GM12878 (cell line): ENCODE measurements at regions not wholly inside any gene's neighbourhood (a gene's known extent, or its start where the extent isn't known, plus 50 kb on each side); places are given as distances from the start of the nearest gene placed in this dataset.

ENCODE experiments used
- ATAC-seq: fragments of 200-7000 bp; cut with Tn5 transposase; 3 replicates; pipeline ENCODE4 v1.9.1; 2020; ENCODE audit warnings: mild to moderate bottlenecking, moderate library complexity
- BruUV-seq: library from RNA; stranded (reverse); fragments of 400-500 nt; replicated peaks from 2 replicates; lab custom pipeline; 2021; lab: Mats Ljungman, UMichigan
- CTCF ChIA-PET: fragments of 300-600 bp; sonication (Branson Sonifier 250); formaldehyde crosslinking; extraction: SDS; loops from one replicate; lab custom pipeline; 2021; ENCODE audit warnings: inconsistent platforms; lab: Yijun Ruan, JAX
- POLR2A ChIA-PET: fragments of 350-600 bp; formaldehyde crosslinking; extraction: SDS; loops from one replicate; lab custom pipeline; 2021; ENCODE audit warnings: inconsistent platforms; lab: Charles Lee
- RAD21 ChIA-PET: fragments of 300-600 bp; sonication (Branson Sonifier 250); formaldehyde crosslinking; loops from one replicate; lab custom pipeline; 2023; ENCODE audit warnings: antibody characterized with exemption; ENCODE audit not compliant: unreplicated experiment; lab: Charles Lee
- SMC1A ChIA-PET: fragments of 300-600 bp; sonication (Branson Sonifier 250); formaldehyde crosslinking; loops from one replicate; lab custom pipeline; 2023; ENCODE audit not compliant: unreplicated experiment, uncharacterized antibody; lab: Charles Lee
- DNase-seq: peaks from one replicate; pipeline ENCODE4 v3.0.0-alpha.2; 2011; ENCODE audit warnings: low read depth, low spot score
- FAIRE-seq: peaks from 3 replicates; lab custom pipeline; 2011; peaks lifted over from hg19 to GRCh38; lab: Jason Lieb, UNC
- H2AFZ ChIP-seq: 2 replicates; pipeline ENCODE4 v1.6.0; 2011; ENCODE audit warnings: low read depth, low read length, control low read depth; ENCODE audit not compliant: control insufficient read depth
- H3K27ac ChIP-seq: 2 replicates; pipeline ENCODE4 v1.5.1; 2011; ENCODE audit warnings: control low read depth; ENCODE audit not compliant: control insufficient read depth, insufficient read depth
- H3K27me3 ChIP-seq, 2 experiments: replicated peaks in 1 of 2; 2 replicates each; pipeline versions ENCODE4 v1.6.0 to v1.6.1; 2011; ENCODE audit warnings: low read length in 1 of 2; ENCODE audit not compliant: control insufficient read depth in 2 of 2, insufficient read depth in 2 of 2
- H3K36me3 ChIP-seq, 2 experiments: 2 replicates each; pipeline ENCODE4 v1.5.1; 2011; ENCODE audit warnings: low read length in 1 of 2; ENCODE audit not compliant: control insufficient read depth in 2 of 2, insufficient read depth in 2 of 2
- H3K4me1 ChIP-seq: 2 replicates; pipeline ENCODE4 v1.6.1; 2011; ENCODE audit warnings: mild to moderate bottlenecking, low read length, moderate library complexity, mixed read lengths; ENCODE audit not compliant: control insufficient read depth, insufficient read depth
- H3K4me2 ChIP-seq: 2 replicates; pipeline ENCODE4 v1.6.0; 2011; ENCODE audit warnings: control low read depth; ENCODE audit not compliant: control insufficient read depth, insufficient read depth
- H3K4me3 ChIP-seq: fragments of 200-600 bp; sonication (generic); 2 replicates; pipeline ENCODE4 v1.5.1; 2016
- H3K79me2 ChIP-seq: 2 replicates; pipeline ENCODE4 v1.6.0; 2011; ENCODE audit warnings: low read length; ENCODE audit not compliant: control insufficient read depth, insufficient read depth
- H3K9ac ChIP-seq: 2 replicates; pipeline ENCODE4 v1.8.0; 2011; ENCODE audit warnings: low read length, control low read depth, mixed read lengths; ENCODE audit not compliant: control insufficient read depth, insufficient read depth
- H3K9me3 ChIP-seq: replicated peaks from 3 replicates; pipeline ENCODE4 v1.5.1; 2011; ENCODE audit warnings: mild to moderate bottlenecking, low read length; ENCODE audit not compliant: control insufficient read depth, insufficient read depth
- H4K20me1 ChIP-seq: 2 replicates; pipeline ENCODE4 v1.6.0; 2011; ENCODE audit not compliant: control insufficient read depth, insufficient read depth
- BHLHE40 ChIP-seq, 2 experiments: fragments of 450-650 bp in 1 of 2; IDR thresholded peaks; 2 replicates each; pipeline ENCODE4 v1.6.1; 2011 to 2017; ENCODE audit warnings: low read depth in 2 of 2, borderline replicate concordance in 1 of 2, improper control_type of control experiment in 1 of 2, low read length in 1 of 2, mild to moderate bottlenecking in 1 of 2
- FOS ChIP-seq: IDR thresholded peaks from 3 replicates; pipeline ENCODE4 v1.6.1; 2011; ENCODE audit warnings: borderline replicate concordance; ENCODE audit not compliant: insufficient read length; ENCODE audit errors: extremely low read depth
- IRF4 ChIP-seq: IDR thresholded peaks from 2 replicates; pipeline ENCODE4 v1.6.1; 2011; ENCODE audit warnings: low read depth, low read length
- KAT2A ChIP-seq: conservative IDR thresholded peaks from 2 replicates; pipeline ENCODE4 v1.6.1; 2011; ENCODE audit warnings: low read depth, low read length; ENCODE audit not compliant: control insufficient read depth
- LARP7 ChIP-seq: fragments of 450-650 bp; IDR thresholded peaks from 2 replicates; pipeline ENCODE4 v1.6.1; 2017; ENCODE audit warnings: mild to moderate bottlenecking
- PAX5 ChIP-seq: IDR thresholded peaks from 2 replicates; pipeline ENCODE4 v1.6.1; 2011; ENCODE audit warnings: low read depth, low read length, borderline replicate concordance
- SMAD5 ChIP-seq: IDR thresholded peaks from 2 replicates; pipeline ENCODE4 v1.6.1; 2016; ENCODE audit warnings: antibody characterized with exemption, low read depth
- ZBED1 ChIP-seq: IDR thresholded peaks from 2 replicates; pipeline ENCODE4 v1.6.1; 2016; ENCODE audit warnings: borderline replicate concordance
- ZBTB40 ChIP-seq: fragments of 450-650 bp; IDR thresholded peaks from 2 replicates; pipeline ENCODE4 v1.6.1; 2016; ENCODE audit warnings: mild to moderate bottlenecking, moderate library complexity, borderline replicate concordance
- WGBS: methylation state at CpG from one replicate; pipeline ENCODE4 v1.1.6; 2016; ENCODE audit warnings: low lambda C conversion rate; ENCODE audit not compliant: insufficient replicate concordance, insufficient coverage; ENCODE audit errors: missing lambda C conversion rate; 5-methylcytosine and 5-hydroxymethylcytosine counted together
- in situ Hi-C: fragments of 300-500 bp; cut with MboI; formaldehyde crosslinking; loops from 9 replicates; pipeline ENCODE4 v1.14.3; 2018; ENCODE audit warnings: mixed read lengths
- intact Hi-C: fragments of 100-400 bp; cut with micrococcal nuclease; formaldehyde crosslinking; loops from one replicate; pipeline ENCODE4 v1.14.2; 2022; ENCODE audit not compliant: unreplicated experiment

DNA sequence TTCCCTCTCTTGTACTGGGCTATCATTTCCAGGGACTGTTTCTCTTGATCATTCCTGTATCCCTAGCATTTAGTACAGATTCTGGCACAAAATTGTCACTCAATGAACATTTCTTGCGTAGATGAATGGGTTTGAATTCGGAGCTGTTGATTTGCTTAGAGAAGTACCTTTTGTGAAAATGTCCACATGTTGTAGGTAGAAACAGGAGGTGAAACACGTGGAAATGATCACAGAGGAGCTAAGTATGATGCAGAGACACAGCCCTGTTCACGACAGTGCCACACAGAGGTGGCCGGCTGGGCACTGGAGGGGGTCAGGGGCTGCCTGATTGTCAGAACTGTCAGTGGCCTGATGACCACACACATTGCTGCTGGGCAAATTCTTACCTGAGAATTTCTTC lies 196.1 kb upstream of the PRKCQ start (continued):
- no peak for TF ChIP-seq LARP7
- no peak for TF ChIP-seq IRF4
- no peak for TF ChIP-seq BHLHE40 (IDR thresholded peaks at IDR 0.05; ENCODE audit: borderline replicate concordance in 1 of 2, low read depth in 2 of 2, low read length in 1 of 2)
- no peak for TF ChIP-seq ZBED1
- TF ChIP-seq PAX5: no peak
- no peak for TF ChIP-seq KAT2A
- TF ChIP-seq FOS: no peak
- no peak for TF ChIP-seq ZBTB40

DNA sequence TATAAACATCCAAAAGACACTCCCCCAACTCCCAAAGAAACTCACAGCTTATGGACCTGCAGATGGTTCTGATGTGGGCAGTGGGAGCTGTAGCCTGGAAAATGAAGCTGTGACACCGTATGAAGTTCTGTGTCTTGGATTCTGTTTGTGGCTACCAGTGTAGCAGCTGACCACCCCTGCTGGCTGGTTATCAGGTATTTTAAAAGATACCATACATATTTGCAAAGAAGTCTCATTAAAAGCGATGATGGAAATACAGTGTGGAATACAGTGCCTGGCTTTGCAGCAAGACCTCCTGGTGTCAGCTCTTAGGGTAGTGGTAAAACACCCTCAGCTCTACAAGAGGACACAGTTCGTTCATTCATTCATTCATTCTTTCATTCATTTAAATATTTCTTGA lies 194.3 kb upstream of the PRKCQ start:
- ChIA-PET SMC1A (interaction anchor here (1.4 kb wide), 1 partner anchor 8 kb away, joined by 7 read pairs; no protein-coding TSS in a partner anchor), CTCF (no interaction called here)
- FAIRE-seq: no peak
- Histone ChIP-seq H3K9me3 (peaks cover 8% of the 10 kb centered on the region; the same call in 2 of the 3 replicates), H3K4me3 (no peak overlapping the region), H3K27me3 (no peaks in the 10 kb centered on the region), H3K36me3 (no peaks in the 10 kb centered on the region), H3K4me2 (no peak overlapping the region)
- WGBS: 19% methylated on average over 3 of the region's 3 CpGs
- in situ Hi-C loops: no loop called here
- no peak for TF ChIP-seq SMAD5
- TF ChIP-seq, all 136 proteins: peak for 0
- ChIA-PET RAD21 (no interaction called here), POLR2A (no interaction called here)
- no peaks in the 10 kb centered on the region for H4K20me1 ChIP-seq
- peaks cover 3% of the 10 kb centered on the region; the same call in 1 of the 2 replicates for H3K4me1 ChIP-seq
- H3K79me2 ChIP-seq: no peaks in the 10 kb centered on the region
- H3K27ac ChIP-seq: no peak overlapping the region
- H2AFZ ChIP-seq: no peak overlapping the region
- DNase-seq (no peak), ATAC-seq (no peak)
- no peak overlapping the region for H3K9ac ChIP-seq
- BruUV-seq: no TSS peak
- intact Hi-C loops: no loop called here
